GM12864 (cell line): ENCODE measurements at regions not wholly inside any gene's neighbourhood (a gene's known extent, or its start where the extent isn't known, plus 50 kb on each side); places are given as distances from the start of the nearest gene placed in this dataset.

Source experiments
- DNase-seq: peaks from one replicate; pipeline ENCODE4 v3.0.0-alpha.2; 2011; ENCODE audit warnings: low read depth
- H3K4me3 ChIP-seq: 2 replicates; pipeline ENCODE4 v1.5.1; 2011; ENCODE audit warnings: mild to moderate bottlenecking, low read depth, low read length, control low read depth
- TF ChIP-seq, protein P1 (sequence below): IDR thresholded peaks from 2 replicates; pipeline ENCODE4 v1.5.1; 2011; ENCODE audit warnings: low read depth, mild to moderate bottlenecking, moderate library complexity, low read length, control low read depth, inconsistent platforms; ENCODE audit errors: missing control alignments

- TF ChIP-seq, protein P1, sequence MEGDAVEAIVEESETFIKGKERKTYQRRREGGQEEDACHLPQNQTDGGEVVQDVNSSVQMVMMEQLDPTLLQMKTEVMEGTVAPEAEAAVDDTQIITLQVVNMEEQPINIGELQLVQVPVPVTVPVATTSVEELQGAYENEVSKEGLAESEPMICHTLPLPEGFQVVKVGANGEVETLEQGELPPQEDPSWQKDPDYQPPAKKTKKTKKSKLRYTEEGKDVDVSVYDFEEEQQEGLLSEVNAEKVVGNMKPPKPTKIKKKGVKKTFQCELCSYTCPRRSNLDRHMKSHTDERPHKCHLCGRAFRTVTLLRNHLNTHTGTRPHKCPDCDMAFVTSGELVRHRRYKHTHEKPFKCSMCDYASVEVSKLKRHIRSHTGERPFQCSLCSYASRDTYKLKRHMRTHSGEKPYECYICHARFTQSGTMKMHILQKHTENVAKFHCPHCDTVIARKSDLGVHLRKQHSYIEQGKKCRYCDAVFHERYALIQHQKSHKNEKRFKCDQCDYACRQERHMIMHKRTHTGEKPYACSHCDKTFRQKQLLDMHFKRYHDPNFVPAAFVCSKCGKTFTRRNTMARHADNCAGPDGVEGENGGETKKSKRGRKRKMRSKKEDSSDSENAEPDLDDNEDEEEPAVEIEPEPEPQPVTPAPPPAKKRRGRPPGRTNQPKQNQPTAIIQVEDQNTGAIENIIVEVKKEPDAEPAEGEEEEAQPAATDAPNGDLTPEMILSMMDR = no peak
- no peak overlapping the region for H3K4me3 ChIP-seq
- DNase-seq = no peak
Measured at GRCh38 chr15:31848621-31849020, 181.7 kb upstream of the CHRNA7 start.

DNA sequence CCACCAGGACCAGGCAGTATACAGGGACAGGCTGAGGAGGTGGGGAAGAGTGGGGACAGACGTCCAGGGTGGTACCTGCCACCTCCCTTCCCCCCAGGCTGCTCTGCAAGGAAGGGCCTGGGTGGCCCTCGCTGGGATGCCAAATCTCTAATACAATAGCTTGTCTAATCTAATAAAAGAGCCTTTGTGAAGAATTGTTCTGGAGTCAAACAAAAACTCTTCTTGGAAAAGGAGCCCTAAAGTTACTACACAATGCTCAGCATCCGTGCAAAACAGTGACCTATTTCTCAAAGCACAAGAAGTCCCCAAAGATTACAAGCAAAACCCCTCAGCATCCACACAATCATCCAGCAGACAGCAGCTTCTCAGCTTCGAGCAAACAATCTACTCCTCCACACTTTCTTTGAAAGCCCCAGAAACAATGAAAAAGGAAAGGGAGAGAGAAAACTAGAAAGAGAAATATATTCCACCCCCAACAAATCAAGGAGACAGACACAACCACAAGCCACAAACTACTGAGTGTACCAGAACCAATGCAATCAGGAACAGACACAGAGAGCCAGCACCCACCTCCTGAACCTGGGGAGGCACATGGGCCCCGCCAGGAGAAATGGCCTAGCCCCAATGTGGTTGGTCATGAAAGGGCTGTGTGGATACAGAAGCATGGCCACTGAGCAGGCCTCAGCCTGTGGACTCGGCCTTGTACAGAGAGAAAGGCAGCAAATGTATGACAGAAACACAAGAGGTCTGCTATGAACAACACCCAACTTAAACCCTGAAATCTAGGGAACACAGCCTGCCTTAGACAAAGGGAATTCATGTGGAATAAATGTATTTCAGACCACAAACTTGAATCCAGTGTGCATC lies 177.1 kb upstream of the CHRNA7 start:
- TF ChIP-seq, protein P1 = no peak
- H3K4me3 ChIP-seq = no peak overlapping the region
- DNase-seq = no peak

DNA sequence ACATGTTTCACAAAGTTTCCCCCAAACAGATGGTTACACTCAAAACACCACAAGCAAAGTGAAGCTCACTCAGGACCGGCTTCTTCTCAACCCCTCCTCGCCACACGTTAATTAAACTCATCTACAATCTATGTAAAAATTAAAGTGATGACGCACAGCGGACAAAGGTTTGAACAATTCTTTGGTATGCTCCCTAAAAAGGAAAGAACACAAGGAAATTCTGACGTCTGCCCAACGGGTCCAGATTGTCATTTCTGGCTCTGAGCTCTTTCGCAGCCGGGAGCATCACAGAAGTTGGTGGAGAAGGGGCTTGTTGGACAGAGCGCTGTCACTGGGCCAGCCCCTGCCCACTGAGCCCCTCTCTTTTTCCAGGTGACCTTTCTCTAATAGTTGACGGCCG lies 173.7 kb upstream of the CHRNA7 start:
- TF ChIP-seq, protein P1 = no peak
- no peak overlapping the region for H3K4me3 ChIP-seq
- no peak for DNase-seq

DNA sequence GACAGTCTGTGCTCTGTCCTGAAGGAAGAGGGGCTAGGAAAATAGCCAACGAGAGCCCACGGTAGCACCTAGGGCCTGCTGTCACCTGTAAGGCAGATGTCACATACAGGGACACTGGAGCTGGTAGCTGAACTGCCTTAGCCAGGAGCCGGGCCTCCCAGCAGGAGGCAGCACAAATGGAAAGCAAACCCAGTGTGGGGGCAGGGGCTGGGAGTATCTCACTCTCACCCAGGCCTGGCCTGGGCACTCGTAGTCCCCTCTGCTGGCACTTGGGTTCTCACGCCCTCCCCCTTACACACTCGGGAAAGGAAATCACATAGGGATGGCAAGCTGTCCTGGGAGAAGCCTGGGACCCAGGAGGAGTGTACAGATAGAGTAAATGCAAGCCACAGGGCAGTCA lies 173.1 kb upstream of the CHRNA7 start:
- TF ChIP-seq, protein P1 = no peak
- no peak overlapping the region for H3K4me3 ChIP-seq
- DNase-seq = no peak

DNA sequence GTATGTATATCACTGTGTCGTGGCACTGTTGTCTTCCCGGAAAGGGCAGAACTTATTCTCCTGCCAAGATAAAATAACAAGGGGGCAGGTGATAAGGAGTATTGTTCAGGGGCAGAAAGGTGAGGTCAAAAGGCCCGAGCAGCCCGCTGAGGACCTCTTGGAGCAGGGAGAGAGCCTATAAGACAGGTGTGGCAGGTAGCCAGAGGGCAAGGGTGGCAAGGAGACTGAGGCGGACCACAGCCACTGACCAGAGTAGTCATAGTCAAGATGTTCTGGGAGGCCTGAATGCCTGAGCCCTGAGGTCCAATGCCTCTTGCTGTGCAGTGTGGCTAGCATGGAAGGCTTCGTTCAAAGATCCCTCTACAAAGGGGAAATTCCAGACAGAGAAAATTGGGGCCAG lies 172.3 kb upstream of the CHRNA7 start:
- H3K4me3 ChIP-seq = no peak overlapping the region
- DNase-seq = no peak
- TF ChIP-seq, protein P1 = no peak

DNA sequence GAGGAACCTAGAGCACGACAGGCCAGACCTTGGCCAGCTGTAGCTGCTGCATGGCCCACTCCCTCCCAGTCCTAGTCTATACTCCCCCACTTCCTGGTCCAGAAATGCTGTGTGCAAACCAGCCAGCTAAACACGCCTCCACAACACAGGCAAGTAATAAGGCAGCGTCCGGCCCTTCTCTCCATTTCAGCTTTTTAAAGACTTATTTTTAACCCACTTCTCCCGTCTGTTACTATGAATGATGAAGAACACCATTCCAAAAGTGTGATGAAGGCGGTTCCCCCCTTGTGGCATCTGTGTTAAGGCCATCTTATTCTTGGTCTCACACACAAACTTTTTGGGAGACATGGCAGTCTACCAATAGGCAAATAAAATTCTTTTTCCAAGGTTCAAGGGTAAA lies 164.1 kb upstream of the CHRNA7 start:
- H3K4me3 ChIP-seq = no peak overlapping the region
- DNase-seq = no peak
- TF ChIP-seq, protein P1 = no peak
